K562 (cell line): ENCODE measurements at regions not wholly inside any gene's neighbourhood (a gene's known extent, or its start where the extent isn't known, plus 50 kb on each side); places are given as distances from the start of the nearest gene placed in this dataset.
"Not testable (repeated sequence)": the region's sequence is repeated elsewhere in the genome, so short reads cannot be mapped to it uniquely, and the experiment has no call there.

Source experiments
- DIDO1 ChIP-seq: fragments of 450-650 bp; IDR thresholded peaks from 2 replicates; pipeline ENCODE4 v1.6.1; 2016; ENCODE audit warnings: low read depth, missing biosample characterization, missing genetic modification characterization
- E2F4 ChIP-seq: sonication (generic); formaldehyde crosslinking; IDR thresholded peaks from 2 replicates; pipeline ENCODE4 v1.8.0; 2022; ENCODE audit warnings: mild to moderate bottlenecking, low read depth, missing genetic modification reagents
- GTF2F1 ChIP-seq: IDR thresholded peaks from 2 replicates; pipeline ENCODE4 v1.6.1; 2011; ENCODE audit warnings: low read depth, low read length, improper control_type of control experiment
- RAD21 ChIP-seq, 2 experiments: fragments of 250-450 bp in 1 of 2; fragments of 450-650 bp in 1 of 2; sonication (Bioruptor Pico) in 1 of 2; formaldehyde crosslinking in 1 of 2; IDR thresholded peaks in 1 of 2; conservative IDR thresholded peaks in 1 of 2; 2 replicates each; pipeline versions ENCODE4 v1.4.0 to v1.8.0; 2020 to 2022; ENCODE audit warnings: mild to moderate bottlenecking in 2 of 2, moderate library complexity in 1 of 2
- ZNF24 ChIP-seq: fragments of 450-650 bp; IDR thresholded peaks from 2 replicates; pipeline ENCODE4 v1.6.1; 2016
- ZNF644 ChIP-seq: fragments of 200-800 bp; sonication (Bioruptor generic); IDR thresholded peaks from 2 replicates; pipeline ENCODE4 v1.6.1; 2016; ENCODE audit warnings: low read depth, missing genetic modification characterization, missing compliant biosample characterization

- not testable (repeated sequence) for TF ChIP-seq ZNF644; RAD21 (CRISPR knock-in tag; conservative IDR thresholded peaks at IDR 0.05 in 1 of 2, IDR thresholded peaks at IDR 0.05 in 1 of 2); GTF2F1; E2F4 (CRISPR knock-in tag); DIDO1 (tag); ZNF24
Observed at GRCh38 chr2:187636731-187637391, 82.6 kb upstream of the TFPI start.
